ENCODE measurements at regions not wholly inside any gene's neighbourhood (a gene's known extent, or its start where the extent isn't known, plus 50 kb on each side); places are given as distances from the start of the nearest gene placed in this dataset.

GRCh38 chr14:96959992-96960391 is 162.8 kb downstream of the VRK1 start:
- Mint-ChIP-seq H3K4me3 (no peak overlapping the region), H3K36me3 (ENCODE audit: low read depth) (peaks cover 21% of the 10 kb centered on the region), H3K27ac (no peak overlapping the region), H3K27me3 (ENCODE audit: low read depth) (no peaks in the 10 kb centered on the region), H3K4me1 (ENCODE audit: low read depth) (peaks cover 45% of the 10 kb centered on the region), H3K9me3 (peaks cover 31% of the 10 kb centered on the region)
- CTCF ChIA-PET: no interaction called here
- intact Hi-C loops (cut with micrococcal nuclease): loop anchor here (5.0 kb wide), 1 partner anchor 162 kb away; no protein-coding TSS in a partner anchor
- no peak for DNase-seq

- Mint-ChIP-seq H3K27ac (no peak overlapping the region), H3K36me3 (ENCODE audit: low read depth) (peaks cover 21% of the 10 kb centered on the region), H3K27me3 (ENCODE audit: low read depth) (no peaks in the 10 kb centered on the region), H3K9me3 (peaks cover 31% of the 10 kb centered on the region), H3K4me1 (ENCODE audit: low read depth) (peaks cover 47% of the 10 kb centered on the region), H3K4me3 (no peak overlapping the region)
- intact Hi-C loops (cut with micrococcal nuclease): loop anchor here (5.0 kb wide), 1 partner anchor 162 kb away; no protein-coding TSS in a partner anchor
- no peak for DNase-seq
- CTCF ChIA-PET: no interaction called here
Observed at GRCh38 chr14:96960598-96961116, 163.5 kb downstream of the VRK1 start.

GRCh38 chr14:96961895-96962294 is 164.7 kb downstream of the VRK1 start:
- CTCF ChIA-PET: no interaction called here
- Mint-ChIP-seq H3K4me3 (no peak overlapping the region), H3K36me3 (ENCODE audit: low read depth) (peaks cover 21% of the 10 kb centered on the region), H3K27me3 (ENCODE audit: low read depth) (no peaks in the 10 kb centered on the region), H3K9me3 (peaks cover 30% of the 10 kb centered on the region), H3K4me1 (ENCODE audit: low read depth) (peaks cover 58% of the 10 kb centered on the region), H3K27ac (peak overlapping the region; percentile 85)
- DNase-seq: no peak
- intact Hi-C loops (cut with micrococcal nuclease): loop anchor here (5.0 kb wide), 1 partner anchor 160 kb away; no protein-coding TSS in a partner anchor

- DNase-seq: peak; percentile 43
- Mint-ChIP-seq H3K4me1 (ENCODE audit: low read depth) (peaks cover 60% of the 10 kb centered on the region), H3K27ac (peak overlapping the region; percentile 85), H3K27me3 (ENCODE audit: low read depth) (no peaks in the 10 kb centered on the region), H3K4me3 (no peak overlapping the region), H3K9me3 (peaks cover 28% of the 10 kb centered on the region), H3K36me3 (ENCODE audit: low read depth) (peaks cover 22% of the 10 kb centered on the region)
- CTCF ChIA-PET: interaction anchor here (0.6 kb wide), 1 partner anchor 12 kb away, joined by 3 read pairs; no protein-coding TSS in a partner anchor
- intact Hi-C loops (cut with micrococcal nuclease): loop anchor here (5.0 kb wide), 1 partner anchor 160 kb away; no protein-coding TSS in a partner anchor
Observed at GRCh38 chr14:96962337-96962736, 165.2 kb downstream of the VRK1 start.

- H3K4me3 Mint-ChIP-seq: no peak overlapping the region
- peaks cover 23% of the 10 kb centered on the region for H3K36me3 Mint-ChIP-seq (ENCODE audit: low read depth)
- peak overlapping the region; percentile 61 for H3K27ac Mint-ChIP-seq
- H3K4me1 Mint-ChIP-seq (ENCODE audit: low read depth): peaks cover 60% of the 10 kb centered on the region
- no peak for DNase-seq
- CTCF ChIA-PET: no interaction called here
- no peaks in the 10 kb centered on the region for H3K27me3 Mint-ChIP-seq (ENCODE audit: low read depth)
- H3K9me3 Mint-ChIP-seq: peaks cover 32% of the 10 kb centered on the region
- intact Hi-C loops (cut with micrococcal nuclease): loop anchor here (5.0 kb wide), 1 partner anchor 157 kb away; no protein-coding TSS in a partner anchor
Observed at GRCh38 chr14:96964726-96965415, 167.7 kb downstream of the VRK1 start.

- Mint-ChIP-seq H3K4me1 (ENCODE audit: low read depth) (peaks cover 50% of the 10 kb centered on the region), H3K27ac (no peak overlapping the region), H3K4me3 (no peak overlapping the region), H3K36me3 (ENCODE audit: low read depth) (peaks cover 18% of the 10 kb centered on the region), H3K9me3 (peaks cover 27% of the 10 kb centered on the region), H3K27me3 (ENCODE audit: low read depth) (no peaks in the 10 kb centered on the region)
- no peak for DNase-seq
- intact Hi-C loops (cut with micrococcal nuclease): no loop called here
- CTCF ChIA-PET: no interaction called here
Observed at GRCh38 chr14:96965885-96966595, 168.9 kb downstream of the VRK1 start.

GRCh38 chr14:96975116-96975515 is 177.9 kb downstream of the VRK1 start:
- Mint-ChIP-seq H3K36me3 (ENCODE audit: low read depth) (peaks cover 2% of the 10 kb centered on the region), H3K4me1 (ENCODE audit: low read depth) (no peaks in the 10 kb centered on the region), H3K27me3 (ENCODE audit: low read depth) (no peaks in the 10 kb centered on the region), H3K27ac (no peak overlapping the region), H3K4me3 (no peak overlapping the region), H3K9me3 (peaks cover 14% of the 10 kb centered on the region)
- no peak for DNase-seq
- CTCF ChIA-PET: no interaction called here
- intact Hi-C loops (cut with micrococcal nuclease): no loop called here

- DNase-seq: no peak
- Mint-ChIP-seq H3K36me3 (ENCODE audit: low read depth) (peaks cover 2% of the 10 kb centered on the region), H3K4me3 (no peak overlapping the region), H3K27ac (no peak overlapping the region), H3K4me1 (ENCODE audit: low read depth) (no peaks in the 10 kb centered on the region), H3K27me3 (ENCODE audit: low read depth) (no peaks in the 10 kb centered on the region), H3K9me3 (peaks cover 14% of the 10 kb centered on the region)
- intact Hi-C loops (cut with micrococcal nuclease): no loop called here
- CTCF ChIA-PET: interaction anchor here (0.8 kb wide), 1 partner anchor 29 kb away, joined by 3 read pairs; no protein-coding TSS in a partner anchor
Observed at GRCh38 chr14:96978525-96979272, 181.5 kb downstream of the VRK1 start.

GRCh38 chr14:96979611-96980074 is 182.5 kb downstream of the VRK1 start:
- no peak for DNase-seq
- intact Hi-C loops (cut with micrococcal nuclease): no loop called here
- Mint-ChIP-seq H3K27me3 (ENCODE audit: low read depth) (no peaks in the 10 kb centered on the region), H3K4me1 (ENCODE audit: low read depth) (no peaks in the 10 kb centered on the region), H3K27ac (no peak overlapping the region), H3K4me3 (no peak overlapping the region), H3K36me3 (ENCODE audit: low read depth) (peaks cover 2% of the 10 kb centered on the region), H3K9me3 (peaks cover 10% of the 10 kb centered on the region)
- CTCF ChIA-PET: interaction anchor here (0.8 kb wide), 1 partner anchor 30 kb away, joined by 3 read pairs; no protein-coding TSS in a partner anchor

- Mint-ChIP-seq H3K4me1 (ENCODE audit: low read depth) (peaks cover under 1% of the 10 kb centered on the region), H3K9me3 (peaks cover 4% of the 10 kb centered on the region), H3K27me3 (ENCODE audit: low read depth) (no peaks in the 10 kb centered on the region), H3K36me3 (ENCODE audit: low read depth) (no peaks in the 10 kb centered on the region), H3K4me3 (no peak overlapping the region), H3K27ac (no peak overlapping the region)
- intact Hi-C loops (cut with micrococcal nuclease): no loop called here
- DNase-seq: no peak
- CTCF ChIA-PET: no interaction called here
Observed at GRCh38 chr14:96980835-96981234, 183.7 kb downstream of the VRK1 start.

- no peak overlapping the region for H3K4me3 Mint-ChIP-seq
- H3K27me3 Mint-ChIP-seq (ENCODE audit: low read depth): no peaks in the 10 kb centered on the region
- H3K27ac Mint-ChIP-seq: no peak overlapping the region
- intact Hi-C loops (cut with micrococcal nuclease): no loop called here
- no peak for DNase-seq
- H3K4me1 Mint-ChIP-seq (ENCODE audit: low read depth): peaks cover 28% of the 10 kb centered on the region
- H3K9me3 Mint-ChIP-seq: peaks cover 3% of the 10 kb centered on the region
- H3K36me3 Mint-ChIP-seq (ENCODE audit: low read depth): no peaks in the 10 kb centered on the region
- CTCF ChIA-PET: no interaction called here
Observed at GRCh38 chr14:96986256-96987085, 189.3 kb downstream of the VRK1 start.

All from activated naive CD4-positive, alpha-beta T cell treated with anti-CD3 and anti-CD28 coated beads for 36 hours (primary cell).